Neural cell (in vitro differentiated cells): ENCODE measurements at regions not wholly inside any gene's neighbourhood (a gene's known extent, or its start where the extent isn't known, plus 50 kb on each side); places are given as distances from the start of the nearest gene placed in this dataset.

Experiments used
- H2AFZ ChIP-seq: fragments of 200-600, 300-800 bp; sonication (generic), shearing (Covaris generic); 2 replicates; pipeline ENCODE4 v1.6.0; 2014; ENCODE audit warnings: low read depth, mild to moderate bottlenecking, antibody characterized with exemption, low read length, moderate library complexity
- H3F3A ChIP-seq: fragments of 200-600 bp; shearing (Covaris generic); 2 replicates; pipeline ENCODE4 v1.6.1; 2016; ENCODE audit warnings: mild to moderate bottlenecking, moderate library complexity, mixed read lengths, antibody characterized with exemption, low read length; ENCODE audit not compliant: insufficient read depth, poor library complexity, severe bottlenecking
- H3K27ac ChIP-seq: fragments of 200-600, 300-800 bp; sonication (generic), shearing (Covaris generic); 2 replicates; pipeline ENCODE4 v1.5.1; 2014; ENCODE audit warnings: mild to moderate bottlenecking, low read length, moderate library complexity
- H3K27me3 ChIP-seq: fragments of 300-800, 200-600 bp; sonication (generic), shearing (Covaris generic); 2 replicates; pipeline ENCODE4 v1.6.0; 2014; ENCODE audit warnings: mild to moderate bottlenecking, low read depth, low read length, moderate library complexity; ENCODE audit not compliant: insufficient read depth
- H3K36me3 ChIP-seq: fragments of 300-800, 200-600 bp; sonication (generic), shearing (Covaris generic); 2 replicates; pipeline ENCODE4 v1.5.1; 2014; ENCODE audit warnings: mild to moderate bottlenecking, antibody characterized with exemption, low read length, moderate library complexity; ENCODE audit not compliant: insufficient read depth
- H3K4me2 ChIP-seq: fragments of 300-800, 200-600 bp; sonication (generic), shearing (Covaris generic); 2 replicates; pipeline ENCODE4 v1.6.0; 2014; ENCODE audit warnings: mild to moderate bottlenecking, low read length
- H3K4me3 ChIP-seq: fragments of 300-800, 200-600 bp; sonication (generic), shearing (Covaris generic); 2 replicates; pipeline ENCODE4 v1.5.1; 2014; ENCODE audit warnings: mild to moderate bottlenecking, low read length, moderate library complexity
- H3K79me2 ChIP-seq: fragments of 200-600 bp; shearing (Covaris generic); replicated peaks from 2 replicates; pipeline ENCODE4 v1.6.0; 2014; ENCODE audit warnings: mild to moderate bottlenecking, low read length, moderate library complexity; ENCODE audit not compliant: insufficient read depth
- H3K9ac ChIP-seq: fragments of 300-800, 200-600 bp; sonication (generic), shearing (Covaris generic); 2 replicates; pipeline ENCODE4 v1.6.1; 2016; ENCODE audit warnings: mild to moderate bottlenecking, low read length, mixed read lengths
- H3K9me2 ChIP-seq: fragments of 200-600 bp; shearing (Covaris generic); 2 replicates; pipeline ENCODE4 v1.6.1; 2016; ENCODE audit warnings: mild to moderate bottlenecking, low read length, mixed read lengths; ENCODE audit not compliant: insufficient read depth
- H3K9me3 ChIP-seq: fragments of 200-600, 300-800 bp; sonication (generic), shearing (Covaris generic); 2 replicates; pipeline ENCODE4 v1.6.1; 2016; ENCODE audit warnings: mild to moderate bottlenecking, mixed run types, low read length, moderate library complexity, mixed read lengths
- H4K20me1 ChIP-seq: fragments of 200-600 bp; shearing (Covaris generic); 2 replicates; pipeline ENCODE4 v1.6.1; 2016; ENCODE audit warnings: mild to moderate bottlenecking, mixed run types; ENCODE audit not compliant: insufficient read depth
- CTCF ChIP-seq: fragments of 450-650 bp; IDR thresholded peaks from 2 replicates; pipeline ENCODE4 v1.5.1; 2014; ENCODE audit warnings: antibody characterized with exemption, mild to moderate bottlenecking, moderate library complexity; ENCODE audit not compliant: poor library complexity, severe bottlenecking
- EP300 ChIP-seq: fragments of 450-650 bp; conservative IDR thresholded peaks from 2 replicates; pipeline ENCODE4 v1.6.1; 2014; ENCODE audit warnings: antibody characterized with exemption, mild to moderate bottlenecking, moderate library complexity; ENCODE audit not compliant: poor library complexity, severe bottlenecking
- EZH2 ChIP-seq: fragments of 200-600, 300-800 bp; shearing (Covaris generic), sonication (generic); IDR thresholded peaks from 2 replicates; pipeline ENCODE4 v1.6.1; 2014; ENCODE audit warnings: antibody characterized with exemption, low read length, borderline replicate concordance, mild to moderate bottlenecking; ENCODE audit not compliant: insufficient read depth, poor library complexity, severe bottlenecking
- MXI1 ChIP-seq: fragments of 450-650 bp; conservative IDR thresholded peaks from 2 replicates; pipeline ENCODE4 v1.6.1; 2014; ENCODE audit warnings: antibody characterized with exemption, mild to moderate bottlenecking; ENCODE audit not compliant: poor library complexity, severe bottlenecking
- POLR2AphosphoS5 ChIP-seq: IDR thresholded peaks from 2 replicates; pipeline ENCODE4 v1.6.1; 2012
- RAD21 ChIP-seq: fragments of 450-650 bp; conservative IDR thresholded peaks from 2 replicates; pipeline ENCODE4 v1.6.1; 2014; ENCODE audit warnings: antibody characterized with exemption, mild to moderate bottlenecking, moderate library complexity
- REST ChIP-seq: IDR thresholded peaks from 2 replicates; pipeline ENCODE4 v1.6.1; 2012; ENCODE audit warnings: borderline replicate concordance
- SMC3 ChIP-seq: fragments of 450-650 bp; conservative IDR thresholded peaks from 2 replicates; pipeline ENCODE4 v1.6.1; 2014; ENCODE audit warnings: antibody characterized with exemption, mild to moderate bottlenecking, moderate library complexity; ENCODE audit not compliant: poor library complexity
- TAF1 ChIP-seq: IDR thresholded peaks from 2 replicates; pipeline ENCODE4 v1.6.1; 2012; ENCODE audit warnings: low read depth

DNA sequence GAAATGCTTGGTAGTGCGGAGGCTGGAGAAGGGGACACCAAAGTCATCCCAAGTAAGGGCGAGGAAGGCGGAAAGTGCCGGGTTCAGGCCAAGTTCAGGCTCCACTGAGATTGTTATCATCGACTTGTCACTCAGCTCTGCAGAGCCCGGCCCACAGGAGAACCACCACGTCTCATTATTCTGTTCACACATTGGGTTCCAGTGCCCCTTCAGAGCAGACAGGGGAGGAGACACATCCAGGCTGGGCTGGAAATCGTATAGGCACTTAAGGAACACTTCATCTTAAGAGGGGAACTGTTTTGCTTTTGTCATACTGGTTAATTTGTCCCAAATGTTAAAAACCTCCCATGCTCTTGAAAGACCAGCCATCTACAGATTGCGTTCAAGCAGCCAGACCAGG is 118.3 kb upstream of the ADAMTS18 start:
- H3K9me3 ChIP-seq = no peaks in the 10 kb centered on the region
- no peak overlapping the region for H3K9ac ChIP-seq
- no peak overlapping the region for H2AFZ ChIP-seq
- no peak overlapping the region for H3K4me2 ChIP-seq
- no peak overlapping the region for H3K4me3 ChIP-seq
- TF ChIP-seq EZH2 = no peak
- no peak for TF ChIP-seq EP300
- no peak for TF ChIP-seq CTCF
- no peak for TF ChIP-seq REST
- TF ChIP-seq TAF1 = no peak
- no peak for TF ChIP-seq MXI1
- no peak for TF ChIP-seq SMC3
- no peak for TF ChIP-seq POLR2AphosphoS5
- H3K27ac ChIP-seq = no peak overlapping the region
- H3K27me3 ChIP-seq = no peaks in the 10 kb centered on the region
- no peaks in the 10 kb centered on the region for H4K20me1 ChIP-seq
- no peaks in the 10 kb centered on the region for H3F3A ChIP-seq
- H3K9me2 ChIP-seq = no peaks in the 10 kb centered on the region
- no peaks in the 10 kb centered on the region for H3K36me3 ChIP-seq
- H3K79me2 ChIP-seq = no peaks in the 10 kb centered on the region

DNA sequence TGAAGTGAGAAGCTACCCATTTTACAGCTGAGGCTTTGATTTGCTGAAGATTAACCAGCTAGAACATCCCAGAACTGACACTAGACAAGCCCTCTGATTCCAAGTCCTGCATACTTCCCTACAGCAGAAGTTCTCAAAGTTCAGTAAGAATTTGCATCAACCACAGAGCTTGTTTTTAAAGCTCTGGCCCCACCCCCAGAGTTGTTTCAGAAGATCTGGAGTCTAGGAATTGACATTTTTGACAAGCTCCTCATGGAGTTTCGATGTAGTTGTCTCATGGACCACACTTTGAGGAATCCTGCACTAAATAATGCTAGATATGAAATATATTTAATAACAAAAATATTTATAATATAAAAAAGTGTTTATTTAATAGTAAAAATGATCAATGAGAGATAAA is 120.3 kb upstream of the ADAMTS18 start:
- H3K9me3 ChIP-seq = no peaks in the 10 kb centered on the region
- H3K4me3 ChIP-seq = no peak overlapping the region
- TF ChIP-seq REST (no peak), EP300 (no peak), MXI1 (no peak), SMC3 (no peak), POLR2AphosphoS5 (no peak), RAD21 (no peak), EZH2 (no peak)
- H3K27me3 ChIP-seq = no peaks in the 10 kb centered on the region
- no peak overlapping the region for H3K4me2 ChIP-seq
- H3K36me3 ChIP-seq = no peaks in the 10 kb centered on the region
- no peaks in the 10 kb centered on the region for H4K20me1 ChIP-seq
- H2AFZ ChIP-seq = no peak overlapping the region
- no peaks in the 10 kb centered on the region for H3K9me2 ChIP-seq
- H3K79me2 ChIP-seq = no peaks in the 10 kb centered on the region
- H3F3A ChIP-seq = no peaks in the 10 kb centered on the region
- H3K27ac ChIP-seq = no peak overlapping the region
- H3K9ac ChIP-seq = no peak overlapping the region
